Endothelial cell (in vitro differentiated cells): ENCODE measurements at regions not wholly inside any gene's neighbourhood (a gene's known extent, or its start where the extent isn't known, plus 50 kb on each side); places are given as distances from the start of the nearest gene placed in this dataset.

Experiments used
- DNase-seq: peaks from one replicate; pipeline ENCODE4 v3.0.0; 2021; ENCODE audit warnings: low spot score
- H3K27ac Mint-ChIP-seq: one replicate; pipeline ENCODE4 v1.8.0; 2021; ENCODE audit warnings: mixed read lengths, inconsistent platforms; ENCODE audit not compliant: unreplicated experiment
- H3K27me3 Mint-ChIP-seq: one replicate; pipeline ENCODE4 v1.8.0; 2021; ENCODE audit warnings: mild to moderate bottlenecking, moderate library complexity, mixed read lengths, inconsistent platforms; ENCODE audit not compliant: unreplicated experiment
- H3K36me3 Mint-ChIP-seq: one replicate; pipeline ENCODE4 v1.8.0; 2021; ENCODE audit warnings: mild to moderate bottlenecking, low read depth, mixed read lengths, inconsistent platforms; ENCODE audit not compliant: unreplicated experiment
- H3K4me1 Mint-ChIP-seq: one replicate; pipeline ENCODE4 v1.8.0; 2021; ENCODE audit warnings: mild to moderate bottlenecking, mixed read lengths, inconsistent platforms; ENCODE audit not compliant: unreplicated experiment
- H3K4me3 Mint-ChIP-seq: one replicate; pipeline ENCODE4 v1.8.0; 2021; ENCODE audit warnings: mild to moderate bottlenecking, mixed read lengths, inconsistent platforms; ENCODE audit not compliant: unreplicated experiment
- H3K9me3 Mint-ChIP-seq: one replicate; pipeline ENCODE4 v1.8.0; 2021; ENCODE audit warnings: mixed read lengths, inconsistent platforms; ENCODE audit not compliant: unreplicated experiment
- CTCF ChIP-seq: fragments of 200-600 bp; sonication (generic); IDR thresholded peaks from one replicate; pipeline ENCODE4 v1.5.0; 2021; ENCODE audit warnings: antibody characterized with exemption; ENCODE audit not compliant: unreplicated experiment

- TF ChIP-seq CTCF: no peak
- H3K4me3 Mint-ChIP-seq: no peak overlapping the region
- H3K4me1 Mint-ChIP-seq: peaks cover 2% of the 10 kb centered on the region
- DNase-seq: no peak
- no peaks in the 10 kb centered on the region for H3K36me3 Mint-ChIP-seq
- no peaks in the 10 kb centered on the region for H3K9me3 Mint-ChIP-seq
- no peak overlapping the region for H3K27ac Mint-ChIP-seq
- peaks cover 4% of the 10 kb centered on the region for H3K27me3 Mint-ChIP-seq
These were observed 54.2 kb upstream of the TNR start for GRCh38 chr1:175797576-175797975.

GRCh38 chr1:175794586-175794985 is 51.2 kb upstream of the TNR start:
- no peak overlapping the region for H3K27ac Mint-ChIP-seq
- no peaks in the 10 kb centered on the region for H3K9me3 Mint-ChIP-seq
- no peak overlapping the region for H3K4me3 Mint-ChIP-seq
- no peaks in the 10 kb centered on the region for H3K36me3 Mint-ChIP-seq
- no peak for TF ChIP-seq CTCF
- peaks cover 4% of the 10 kb centered on the region for H3K27me3 Mint-ChIP-seq
- no peaks in the 10 kb centered on the region for H3K4me1 Mint-ChIP-seq
- no peak for DNase-seq

- no peaks in the 10 kb centered on the region for H3K36me3 Mint-ChIP-seq
- no peaks in the 10 kb centered on the region for H3K4me1 Mint-ChIP-seq
- H3K27ac Mint-ChIP-seq: no peak overlapping the region
- H3K9me3 Mint-ChIP-seq: no peaks in the 10 kb centered on the region
- DNase-seq: no peak
- peaks cover 4% of the 10 kb centered on the region for H3K27me3 Mint-ChIP-seq
- no peak for TF ChIP-seq CTCF
- no peak overlapping the region for H3K4me3 Mint-ChIP-seq
These were observed 50.2 kb upstream of the TNR start for GRCh38 chr1:175793617-175794016.
